DMS 273 (cell line): ENCODE measurements at regions not wholly inside any gene's neighbourhood (a gene's known extent, or its start where the extent isn't known, plus 50 kb on each side); places are given as distances from the start of the nearest gene placed in this dataset.

Experiments
- DNase-seq: peaks from one replicate; lab custom pipeline; 2025; ENCODE audit not compliant: unreplicated experiment; lab: John Stamatoyannopoulos, UW

DNA sequence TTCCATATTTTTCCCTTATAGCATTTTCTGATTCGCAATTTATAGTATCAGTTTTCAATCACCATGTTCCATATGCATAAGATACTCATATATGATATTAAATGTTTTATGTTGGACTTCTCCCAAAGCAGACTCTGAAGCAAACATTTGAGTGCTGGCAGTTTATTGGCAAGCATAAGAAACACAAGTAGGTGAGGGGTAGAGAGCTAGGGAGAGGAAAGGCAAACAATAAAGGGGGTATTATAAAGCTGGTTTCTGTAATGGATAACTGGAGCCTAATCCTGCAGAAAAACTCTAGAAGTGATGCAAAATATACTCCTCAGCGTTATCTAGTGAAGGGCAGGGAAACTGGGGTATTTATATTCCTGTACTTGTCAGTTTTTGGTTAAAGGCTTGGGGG lies 491.5 kb upstream of the TGFBR2 start:
- no peak for DNase-seq

DNA sequence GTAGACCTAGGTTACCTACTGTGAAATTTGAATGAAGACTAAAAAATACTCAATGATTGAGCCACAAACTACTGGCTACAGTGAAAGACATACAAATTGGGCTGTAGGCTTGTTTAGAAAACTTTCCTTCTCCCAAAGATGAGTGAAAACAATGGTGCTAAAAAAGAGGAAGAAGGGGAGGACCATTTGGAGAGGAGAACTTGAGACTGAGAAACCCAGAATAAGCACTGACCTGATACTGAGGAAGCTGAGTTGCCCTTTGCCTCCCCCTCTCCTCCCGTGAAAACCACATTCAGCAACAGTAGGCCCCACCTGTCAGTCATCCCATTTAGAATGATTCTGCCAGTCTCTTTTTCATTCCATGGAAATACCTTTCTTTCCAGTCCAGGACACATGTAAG lies 484.0 kb upstream of the TGFBR2 start:
- DNase-seq: no peak

DNA sequence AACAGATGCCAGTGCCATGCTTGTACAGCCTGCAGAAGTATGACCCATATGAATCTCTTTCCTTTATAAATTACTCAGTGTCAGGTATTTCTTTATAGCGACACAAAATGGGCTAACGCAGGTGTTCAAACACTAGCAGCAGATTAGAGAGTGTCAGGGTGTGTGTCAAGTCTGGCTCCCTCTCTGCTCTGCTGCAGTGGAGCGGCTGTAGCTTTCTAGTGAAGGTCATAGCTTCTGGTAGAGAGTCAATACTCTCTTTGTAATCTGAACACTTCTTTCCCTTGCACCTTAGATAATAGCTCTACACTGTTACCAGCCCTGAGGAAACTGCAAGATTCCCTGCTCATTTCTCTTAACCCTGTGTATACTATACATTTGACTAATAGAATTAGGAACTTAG lies 483.2 kb upstream of the TGFBR2 start:
- DNase-seq: no peak

DNA sequence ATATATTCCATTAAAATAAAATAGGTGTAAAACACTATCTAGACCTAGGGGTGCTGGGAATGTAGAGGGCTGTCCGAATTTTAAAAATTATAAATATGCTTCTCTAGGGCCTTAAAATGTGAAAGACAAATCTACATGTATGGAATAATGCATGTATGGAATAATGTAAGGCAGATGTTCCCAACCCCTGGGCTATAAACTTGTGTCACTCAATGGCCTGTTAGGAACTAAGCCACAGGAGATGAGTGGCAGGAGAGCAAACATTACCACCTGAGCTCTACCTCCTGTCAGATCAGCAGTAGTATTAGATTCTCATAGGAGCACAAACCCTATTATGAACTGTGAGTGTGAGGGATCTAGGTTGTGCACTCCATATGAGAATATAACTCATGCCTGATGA lies 482.6 kb upstream of the TGFBR2 start:
- no peak for DNase-seq

DNA sequence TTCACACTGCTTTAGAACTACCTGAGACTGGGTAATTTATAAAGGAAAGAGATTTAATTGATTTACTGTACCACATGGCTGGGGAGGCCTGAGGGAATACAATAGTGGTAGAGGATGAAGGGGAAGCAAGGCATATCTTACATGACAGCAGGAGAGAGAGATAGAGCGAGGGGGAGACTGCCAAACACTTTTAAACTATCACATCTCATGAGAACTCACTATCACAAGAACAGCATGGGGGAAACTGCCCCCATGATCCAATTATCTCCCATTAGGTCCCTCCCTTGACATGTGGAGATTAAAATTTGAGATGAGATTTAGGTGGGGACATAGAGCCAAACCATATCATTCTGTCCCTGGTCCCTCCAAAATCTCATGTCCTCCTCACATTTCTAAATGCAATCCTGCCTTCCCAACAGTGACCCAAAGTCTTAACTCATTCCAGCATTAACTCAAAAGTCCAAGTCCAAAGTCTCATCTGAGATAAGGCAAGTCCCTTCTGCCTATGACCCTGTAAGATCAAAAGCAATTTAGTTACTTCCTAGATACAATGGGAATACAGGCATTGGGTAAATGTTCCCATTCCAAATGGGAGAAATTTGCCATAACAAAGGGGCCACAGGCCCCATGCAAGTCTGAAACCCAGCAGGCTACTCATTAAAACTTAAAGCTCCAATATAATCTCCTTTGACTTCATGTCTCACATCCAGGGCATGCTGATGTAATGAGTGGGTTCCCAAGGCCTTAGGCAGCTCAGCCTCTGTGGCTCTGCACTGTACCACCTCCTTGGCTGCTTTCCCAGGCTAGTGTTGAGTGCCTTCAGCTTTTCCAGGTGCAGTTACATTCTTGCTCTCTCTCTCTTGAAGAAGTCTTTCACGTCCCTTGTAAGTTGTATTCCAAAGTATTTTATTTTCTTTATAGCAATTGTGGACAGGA lies 481.7 kb upstream of the TGFBR2 start:
- peak; percentile 1 for DNase-seq

DNA sequence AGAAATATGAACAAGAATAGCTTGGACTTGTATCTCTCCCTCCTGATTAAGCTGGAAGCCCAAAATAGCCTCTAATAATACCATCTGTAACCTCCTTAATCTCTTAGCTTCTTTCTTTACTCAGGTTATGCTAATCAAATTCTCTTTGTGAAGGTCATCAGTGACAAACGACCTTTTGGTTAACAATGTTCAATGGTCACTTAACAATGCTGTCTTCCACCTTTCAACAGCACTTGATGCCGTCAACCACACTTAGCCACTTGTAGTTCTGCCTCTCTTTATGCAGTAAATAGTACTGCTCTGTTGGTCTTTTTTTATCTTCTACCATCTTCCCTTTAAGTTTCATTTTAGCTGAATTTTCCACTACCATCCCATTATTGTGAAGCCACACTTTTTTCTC lies 476.6 kb upstream of the TGFBR2 start:
- no peak for DNase-seq

DNA sequence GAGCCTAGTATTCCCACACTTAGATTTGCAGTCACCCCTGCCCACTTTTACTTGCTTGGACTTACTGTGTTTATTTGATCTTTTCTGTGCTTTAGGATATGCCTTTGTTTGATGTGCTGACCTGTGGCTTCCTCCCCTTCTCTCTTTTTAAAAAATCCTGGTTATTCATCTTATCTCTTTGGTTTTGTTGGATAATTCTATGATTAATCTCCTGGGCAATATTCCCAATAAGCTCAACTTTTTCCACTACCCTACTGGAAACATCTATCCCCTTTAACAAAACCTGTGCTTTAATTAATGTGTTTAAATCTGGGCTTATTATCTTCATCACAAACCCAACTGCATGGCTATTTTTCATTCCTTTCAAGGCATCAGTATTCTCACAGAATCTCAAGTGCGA lies 476.0 kb upstream of the TGFBR2 start:
- DNase-seq: no peak

DNA sequence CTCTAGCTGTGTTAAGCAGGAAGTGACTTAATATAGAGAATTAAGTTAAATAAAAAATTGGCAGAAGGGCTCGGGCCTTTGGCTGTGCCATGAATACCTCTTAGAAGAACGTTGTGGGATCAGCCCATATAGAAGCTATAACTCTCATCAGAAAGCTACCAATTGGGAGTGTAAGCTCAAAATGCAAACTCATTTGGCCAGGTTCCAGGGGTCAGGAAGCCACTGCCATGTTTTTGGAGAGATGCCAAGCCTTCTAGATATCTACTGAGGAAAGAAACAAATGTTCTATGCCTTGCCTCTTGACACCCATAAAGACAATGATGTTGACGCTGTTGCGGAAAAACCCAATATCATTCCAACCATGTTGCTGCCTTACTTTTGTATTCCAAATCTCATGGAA lies 475.2 kb upstream of the TGFBR2 start:
- DNase-seq: peak; percentile 19

DNA sequence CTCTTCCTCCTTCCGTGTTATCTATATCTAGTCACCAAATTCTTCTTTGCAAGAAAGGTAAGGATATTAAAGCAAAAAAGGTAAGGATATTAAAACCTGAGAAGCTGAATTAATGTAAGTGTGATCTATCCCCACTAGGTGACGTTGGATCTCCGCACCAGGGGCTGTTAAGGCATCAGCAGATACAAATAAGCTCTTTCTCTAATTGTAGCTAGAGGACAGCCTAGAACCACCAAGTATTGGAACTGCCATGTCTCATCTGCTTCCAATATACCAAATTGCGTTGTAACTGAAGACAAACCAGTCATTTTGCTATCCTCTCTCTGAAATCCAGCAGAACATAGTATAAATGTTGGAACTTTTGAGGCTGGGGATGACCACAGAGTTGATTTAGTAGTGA lies 471.2 kb upstream of the TGFBR2 start:
- no peak for DNase-seq

DNA sequence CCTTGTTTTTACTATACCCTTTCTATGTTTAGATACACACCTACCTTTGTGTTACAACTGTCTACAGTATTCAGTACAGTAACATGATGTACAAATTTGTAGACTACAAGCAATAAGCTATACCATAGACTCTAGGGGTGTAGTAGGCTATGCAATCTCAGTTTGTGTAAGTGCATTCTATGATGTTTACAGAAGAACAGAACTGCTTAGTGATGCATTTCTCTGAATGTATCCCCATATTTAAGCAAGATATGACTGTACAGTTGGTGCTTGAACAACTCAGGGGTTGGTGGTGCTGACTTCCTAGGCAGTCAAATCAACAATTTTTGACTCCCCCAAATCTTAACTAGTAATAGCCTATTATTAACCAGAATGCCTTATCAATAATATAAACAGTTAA lies 467.1 kb upstream of the TGFBR2 start:
- no peak for DNase-seq

DNA sequence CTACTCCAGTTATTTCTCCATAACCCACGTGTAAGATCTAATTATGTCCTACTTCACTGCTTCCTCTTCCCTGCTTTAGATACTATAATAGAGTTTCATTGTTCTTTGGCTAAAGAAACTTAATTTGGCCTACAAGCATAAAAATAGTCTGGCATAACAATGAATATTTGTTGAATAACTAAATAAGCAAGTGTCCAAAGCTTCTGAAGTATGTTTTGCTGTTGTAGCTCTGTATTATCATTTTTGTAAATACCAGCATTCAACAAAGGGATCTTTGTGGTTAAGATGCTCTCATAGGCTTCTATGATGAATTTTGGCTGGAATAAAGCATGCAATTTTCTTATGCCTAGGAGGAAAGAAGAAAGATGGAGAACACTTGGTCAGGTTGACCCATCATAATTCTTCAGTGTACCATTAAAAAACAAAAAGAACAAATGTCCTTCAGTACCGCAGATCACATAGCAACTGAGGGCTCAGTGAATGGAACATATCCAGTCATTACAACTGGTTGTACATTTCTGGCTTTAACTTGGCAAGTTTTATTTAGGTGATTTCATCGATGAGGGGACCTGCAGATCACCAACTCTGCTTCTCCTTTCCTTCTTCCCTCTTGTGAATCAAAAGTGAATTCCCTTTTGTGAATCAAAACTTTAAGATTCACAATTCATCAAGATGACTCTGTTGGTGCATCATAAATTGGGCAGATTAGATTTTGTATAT lies 465.9 kb upstream of the TGFBR2 start:
- no peak for DNase-seq

DNA sequence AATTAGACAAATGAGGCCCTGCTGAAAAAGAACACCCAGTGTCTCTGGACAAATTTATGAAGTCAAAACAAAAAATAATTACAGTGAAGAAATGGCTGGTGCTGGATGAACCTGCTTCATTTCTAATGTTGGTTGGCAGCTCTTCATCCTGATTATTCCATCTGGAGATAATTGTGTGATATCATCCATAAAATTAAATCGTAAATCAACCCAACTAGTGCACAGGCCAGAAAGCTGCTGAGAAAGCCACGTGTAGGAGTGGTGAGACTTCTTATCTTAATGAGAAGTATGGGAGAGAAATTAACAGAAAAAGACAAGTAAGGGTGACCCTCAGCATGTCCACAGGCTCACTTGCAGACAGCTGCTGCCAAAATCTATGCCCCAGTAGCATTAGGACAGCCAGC lies 465.2 kb upstream of the TGFBR2 start:
- DNase-seq: peak; percentile 62

DNA sequence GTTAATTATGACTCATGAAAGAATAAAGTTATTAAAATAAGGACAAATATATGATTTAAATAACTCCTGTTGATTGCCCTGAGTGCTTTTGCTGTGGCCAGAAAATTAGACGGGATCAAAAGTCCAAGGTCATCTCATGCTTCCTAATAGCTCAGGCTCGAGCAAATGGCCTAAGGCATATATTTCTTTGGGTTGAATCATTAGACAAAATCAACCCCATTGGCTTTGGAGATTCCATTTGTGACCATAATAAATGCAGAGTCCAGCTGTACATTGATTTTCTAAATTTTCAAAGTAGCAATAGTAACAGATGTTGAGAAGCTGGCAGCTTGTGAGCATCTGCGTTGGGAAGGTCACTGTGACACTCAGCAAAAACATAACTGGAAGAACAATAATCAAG lies 464.5 kb upstream of the TGFBR2 start:
- DNase-seq: peak; percentile 46

DNA sequence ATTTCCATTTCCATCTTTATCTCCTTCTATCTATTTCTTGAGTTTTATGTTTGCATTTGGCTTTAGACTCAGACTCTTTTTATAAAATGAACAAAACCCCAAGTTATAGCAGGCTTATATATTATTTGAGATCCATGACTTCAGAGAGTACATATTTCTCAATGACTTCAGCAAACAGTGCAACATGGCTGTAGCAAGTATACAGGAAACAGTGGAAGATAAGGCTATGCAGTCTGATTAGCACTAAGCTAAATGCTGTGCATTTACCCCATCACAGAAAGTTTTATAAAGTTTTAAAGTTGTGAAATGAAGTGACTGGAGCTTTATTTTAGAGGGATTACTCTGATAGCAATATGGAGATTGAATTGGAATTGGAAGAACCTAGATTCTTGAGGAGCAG lies 463.5 kb upstream of the TGFBR2 start:
- no peak for DNase-seq

DNA sequence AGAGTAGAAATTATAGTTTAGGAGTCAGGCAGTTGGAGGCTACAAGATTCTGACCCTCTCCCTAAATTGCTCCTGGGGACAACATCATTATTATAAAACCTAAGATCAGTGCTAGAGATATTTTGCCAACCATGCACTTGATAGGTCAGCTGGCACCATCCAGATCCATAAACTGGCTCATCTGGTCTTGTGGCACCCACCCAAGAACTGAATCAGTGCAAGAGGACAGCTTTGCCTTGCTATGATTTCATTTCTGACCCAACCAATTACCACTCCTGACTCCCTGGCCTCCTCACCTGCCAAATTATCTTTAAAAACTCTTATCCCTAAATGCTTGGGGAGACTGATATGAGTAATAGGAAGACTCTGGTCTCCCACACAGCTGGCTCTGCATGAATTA lies 461.1 kb upstream of the TGFBR2 start:
- peak; percentile 78 for DNase-seq

DNA sequence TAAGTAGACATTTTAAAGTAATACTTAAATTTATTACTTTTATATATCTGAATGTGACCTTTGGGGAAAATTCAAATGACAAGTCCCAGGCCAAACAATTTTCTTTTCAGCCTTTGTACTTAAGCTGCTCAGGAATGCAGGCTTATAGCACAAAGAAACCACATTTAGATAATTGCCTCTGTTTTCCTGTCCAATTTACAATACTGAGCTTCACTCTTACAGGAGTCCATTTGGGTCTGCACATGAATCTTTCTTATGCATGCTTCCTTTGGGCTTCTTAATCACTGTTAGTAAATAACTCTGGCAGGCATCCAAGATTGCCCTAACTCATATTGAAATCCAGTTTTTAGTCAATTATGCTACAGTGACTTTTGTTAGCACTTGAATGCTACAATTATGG lies 459.4 kb upstream of the TGFBR2 start:
- DNase-seq: no peak

DNA sequence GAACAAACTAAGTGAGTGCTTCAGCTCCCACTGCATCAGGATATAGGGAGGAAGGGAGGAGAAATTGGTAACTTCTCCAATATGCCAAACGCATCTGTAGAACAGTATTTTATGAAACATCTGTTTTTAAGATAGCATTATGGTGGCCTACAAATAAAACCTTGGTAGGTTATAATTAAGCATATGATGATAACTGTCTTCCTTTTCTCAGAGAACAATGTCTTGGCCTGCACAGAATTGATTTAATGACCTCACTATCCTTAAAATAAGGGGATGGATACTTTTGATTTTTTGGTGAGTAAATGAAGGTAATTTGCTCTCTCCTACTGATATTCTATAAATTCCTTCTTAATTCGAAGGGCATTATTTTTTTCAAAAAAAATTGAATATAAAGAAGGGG lies 451.5 kb upstream of the TGFBR2 start:
- no peak for DNase-seq

DNA sequence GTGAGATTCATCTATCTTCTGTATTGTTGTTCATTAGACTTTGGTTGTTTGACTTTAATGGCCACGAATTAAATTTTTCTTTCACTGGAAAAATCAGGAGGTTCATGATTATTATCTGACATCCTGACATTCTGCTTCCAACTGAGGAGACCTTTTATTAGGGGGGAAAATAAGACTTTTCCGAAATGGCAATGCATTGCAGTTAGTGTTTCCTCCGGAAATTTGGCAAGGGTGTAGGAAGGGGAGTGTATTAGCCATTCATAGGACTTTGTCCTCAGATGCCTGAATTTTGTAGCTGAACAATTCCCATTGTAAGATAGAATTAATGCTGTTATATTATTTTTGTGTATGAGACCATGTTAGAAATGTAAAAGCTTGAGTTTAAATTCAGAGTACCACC lies 450.6 kb upstream of the TGFBR2 start:
- DNase-seq: no peak

DNA sequence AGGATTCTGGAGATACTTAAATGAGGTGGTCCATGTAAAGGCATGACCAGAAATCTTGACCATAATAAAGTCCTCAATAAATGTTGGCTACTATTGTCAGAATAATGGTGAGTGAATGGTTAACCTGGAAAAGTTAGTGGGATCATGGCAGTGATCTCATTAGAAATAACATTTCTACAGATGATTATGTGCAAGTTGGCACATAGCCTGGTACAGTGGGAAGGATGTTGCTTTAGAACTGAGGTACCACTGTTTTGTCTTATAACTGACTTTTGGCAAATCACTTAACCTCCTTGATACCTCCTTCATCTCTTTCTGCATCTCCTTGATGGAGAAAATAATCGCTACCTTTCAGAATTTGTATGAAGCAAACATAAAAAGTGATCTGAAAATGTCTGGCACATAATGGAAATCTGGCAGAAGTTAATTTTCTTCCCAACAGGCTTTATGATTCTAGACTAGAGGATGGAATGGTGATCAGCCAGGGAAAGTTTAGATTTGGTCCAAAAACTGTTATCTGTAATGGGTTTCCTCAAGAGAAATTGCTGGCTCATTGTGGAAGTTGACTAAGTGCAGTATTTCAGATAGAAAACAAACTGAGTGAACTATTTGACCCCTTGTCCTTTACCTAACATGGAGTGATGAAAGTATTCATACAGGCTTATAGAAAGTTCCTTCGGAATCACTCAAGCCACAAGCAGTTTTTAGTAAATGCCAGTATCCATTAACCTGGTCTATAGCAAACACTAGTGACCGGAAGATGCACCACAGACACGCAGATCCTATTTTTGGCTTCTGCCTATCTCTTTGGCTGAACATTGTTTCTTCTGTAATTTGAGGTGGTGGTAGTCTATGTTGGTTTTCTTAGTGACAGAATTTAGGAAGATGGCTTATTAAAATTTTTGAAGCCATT lies 449.6 kb upstream of the TGFBR2 start:
- no peak for DNase-seq

DNA sequence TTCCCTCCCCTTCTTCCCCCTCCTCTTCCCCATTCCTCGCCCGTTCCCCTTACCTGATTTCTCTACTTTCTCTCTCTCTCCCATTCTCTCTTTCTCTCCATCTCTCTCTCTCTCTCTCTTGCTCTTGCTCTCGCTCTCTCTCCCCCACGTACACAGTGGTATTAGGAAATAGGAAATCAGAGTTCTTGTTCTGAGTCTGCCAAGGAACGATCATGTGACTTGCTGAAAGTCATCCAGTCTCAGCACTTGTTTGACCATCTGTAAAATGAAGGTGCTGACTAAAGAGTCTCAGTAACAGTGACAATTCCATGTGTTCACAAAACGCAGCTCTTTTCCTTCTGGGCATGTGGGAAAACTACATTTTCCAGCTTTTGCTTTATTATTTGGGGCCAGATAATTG lies 445.0 kb upstream of the TGFBR2 start:
- DNase-seq: no peak

DNA sequence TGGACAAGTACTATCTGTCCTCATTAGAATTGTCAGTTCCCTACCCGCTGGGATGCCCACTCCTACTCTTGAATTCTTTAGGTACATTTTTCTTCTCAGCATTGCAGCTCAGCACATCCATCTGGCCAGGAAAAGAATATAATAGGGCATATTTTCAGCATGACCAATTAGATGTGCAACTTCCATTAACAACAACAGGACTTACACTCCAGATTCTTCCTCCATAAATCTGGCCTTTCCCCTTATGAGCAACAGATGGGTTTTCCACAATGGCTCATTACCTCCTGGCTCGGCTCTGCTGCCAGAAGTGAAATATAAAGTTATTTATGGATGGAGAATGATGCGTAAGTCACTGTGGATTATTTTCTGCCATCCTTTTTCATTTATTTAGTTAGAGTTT lies 443.8 kb upstream of the TGFBR2 start:
- DNase-seq: peak; percentile 67
